HEK293 (cell line): ENCODE measurements at regions not wholly inside any gene's neighbourhood (a gene's known extent, or its start where the extent isn't known, plus 50 kb on each side); places are given as distances from the start of the nearest gene placed in this dataset.
"Not testable (repeated sequence)": the region's sequence is repeated elsewhere in the genome, so short reads cannot be mapped to it uniquely, and the experiment has no call there.

ENCODE experiments used
- CTCF ChIA-PET: fragments of 350-600 bp; formaldehyde crosslinking; extraction: SDS; loops from one replicate; lab custom pipeline; 2021; ENCODE audit warnings: antibody characterized with exemption; lab: Yijun Ruan, JAX
- POLR2A ChIA-PET: fragments of 300-600 bp; formaldehyde crosslinking; extraction: SDS; loops from one replicate; lab custom pipeline; 2020; ENCODE audit warnings: antibody characterized with exemption, inconsistent platforms; lab: Yijun Ruan, JAX
- H3K27ac ChIP-seq: fragments of 200-500 bp; sonication (Bioruptor generic); 2 replicates; pipeline ENCODE4 v1.5.1; 2014; ENCODE audit warnings: low read depth, low read length, control low read depth, inconsistent platforms; ENCODE audit errors: extremely low read depth
- H3K36me3 ChIP-seq, 2 experiments: fragments of 200-500 bp in 1 of 2; sonication (Bioruptor generic) in 1 of 2; 1 replicate in 1 of 2; 2 replicates in 1 of 2; pipeline ENCODE4 v1.5.1; 2014 to 2017; ENCODE audit warnings: inconsistent platforms in 2 of 2, low read length in 2 of 2; ENCODE audit not compliant: control insufficient read depth in 2 of 2, insufficient read depth in 1 of 2
- H3K4me1 ChIP-seq: fragments of 200-500 bp; sonication (Bioruptor generic); 2 replicates; pipeline ENCODE4 v1.5.1; 2014; ENCODE audit warnings: mild to moderate bottlenecking, low read length, inconsistent platforms; ENCODE audit not compliant: control insufficient read depth, insufficient read depth
- H3K4me3 ChIP-seq: 2 replicates; pipeline ENCODE4 v1.5.1; 2011; ENCODE audit warnings: low read depth, mild to moderate bottlenecking, control low read depth, low read length, moderate library complexity
- H3K9me3 ChIP-seq: fragments of 200-500 bp; sonication (Bioruptor generic); 2 replicates; pipeline ENCODE4 v1.5.1; 2014; ENCODE audit warnings: low read depth, low read length, inconsistent platforms; ENCODE audit not compliant: control insufficient read depth, insufficient read depth
- BCL11B ChIP-seq: fragments of 450-650 bp; formaldehyde crosslinking; IDR thresholded peaks from 2 replicates; pipeline ENCODE4 v1.5.1; 2016; ENCODE audit warnings: low read depth, missing biosample characterization, missing genetic modification characterization
- ELK4 ChIP-seq: IDR thresholded peaks from 2 replicates; pipeline ENCODE4 v1.6.1; 2011; ENCODE audit warnings: mild to moderate bottlenecking, low read depth, low read length, borderline replicate concordance
- HOXC10 ChIP-seq: sonication (generic); formaldehyde crosslinking; IDR thresholded peaks from 2 replicates; pipeline ENCODE4 v1.8.1; 2023; ENCODE audit warnings: mild to moderate bottlenecking, missing genetic modification reagents
- KLF7 ChIP-seq: fragments of 450-650 bp; formaldehyde crosslinking; IDR thresholded peaks from 2 replicates; pipeline ENCODE4 v1.5.1; 2016; ENCODE audit warnings: missing biosample characterization, missing genetic modification characterization, borderline replicate concordance
- MEIS1 ChIP-seq: sonication (generic); formaldehyde crosslinking; IDR thresholded peaks from 2 replicates; pipeline ENCODE4 v1.8.1; 2022; ENCODE audit warnings: missing genetic modification reagents, mild to moderate bottlenecking, borderline replicate concordance
- PBX3 ChIP-seq: sonication (generic); formaldehyde crosslinking; IDR thresholded peaks from 2 replicates; pipeline ENCODE4 v1.8.1; 2022; ENCODE audit warnings: mild to moderate bottlenecking, moderate library complexity, missing genetic modification reagents
- SP3 ChIP-seq: fragments of 450-650 bp; formaldehyde crosslinking; IDR thresholded peaks from 2 replicates; pipeline ENCODE4 v1.5.1; 2016; ENCODE audit warnings: missing biosample characterization, missing genetic modification characterization
- ZBTB11 ChIP-seq: fragments of 450-650 bp; formaldehyde crosslinking; conservative IDR thresholded peaks from 2 replicates; pipeline ENCODE4 v1.5.1; 2016; ENCODE audit warnings: low read depth, missing biosample characterization, missing genetic modification characterization
- ZBTB21 ChIP-seq: fragments of 450-650 bp; formaldehyde crosslinking; IDR thresholded peaks from 2 replicates; pipeline ENCODE4 v1.5.1; 2017; ENCODE audit warnings: missing biosample characterization, missing genetic modification characterization
- ZBTB8A ChIP-seq: fragments of 450-650 bp; formaldehyde crosslinking; IDR thresholded peaks from 2 replicates; pipeline ENCODE4 v1.5.1; 2016; ENCODE audit warnings: missing biosample characterization, missing genetic modification characterization
- ZNF140 ChIP-seq: fragments of 450-650 bp; formaldehyde crosslinking; IDR thresholded peaks from 2 replicates; pipeline ENCODE4 v1.5.1; 2016; ENCODE audit warnings: missing biosample characterization, missing genetic modification characterization
- ZNF19 ChIP-seq: fragments of 450-650 bp; formaldehyde crosslinking; IDR thresholded peaks from 2 replicates; pipeline ENCODE4; 2016; ENCODE audit warnings: missing biosample characterization, missing genetic modification characterization, low read depth
- ZNF223 ChIP-seq: fragments of 450-650 bp; formaldehyde crosslinking; IDR thresholded peaks from 2 replicates; pipeline ENCODE4 v1.5.1; 2016; ENCODE audit warnings: missing biosample characterization, missing genetic modification characterization
- ZNF416 ChIP-seq: fragments of 450-650 bp; formaldehyde crosslinking; IDR thresholded peaks from 2 replicates; pipeline ENCODE4 v1.5.1; 2016; ENCODE audit warnings: missing biosample characterization, missing genetic modification characterization
- ZNF518A ChIP-seq: fragments of 450-650 bp; formaldehyde crosslinking; conservative IDR thresholded peaks from 2 replicates; pipeline ENCODE4 v1.5.1; 2016; ENCODE audit warnings: low read depth, missing biosample characterization, missing genetic modification characterization
- ZNF776 ChIP-seq: fragments of 450-650 bp; formaldehyde crosslinking; IDR thresholded peaks from 2 replicates; pipeline ENCODE4 v1.5.0; 2017; ENCODE audit warnings: missing biosample characterization, missing genetic modification characterization, borderline replicate concordance
- ZNF791 ChIP-seq: fragments of 450-650 bp; formaldehyde crosslinking; IDR thresholded peaks from 2 replicates; pipeline ENCODE4 v1.5.1; 2016; ENCODE audit warnings: missing biosample characterization, missing genetic modification characterization
- ZXDB ChIP-seq: fragments of 450-650 bp; formaldehyde crosslinking; IDR thresholded peaks from 2 replicates; pipeline ENCODE4 v1.5.1; 2016; ENCODE audit warnings: missing biosample characterization, missing genetic modification characterization

- Histone ChIP-seq H3K4me1 (no peaks in the 10 kb centered on the region), H3K9me3 (no peaks in the 10 kb centered on the region)
- TF ChIP-seq BCL11B (tag by site-specific recombination) (no peak), MEIS1 (CRISPR knock-in tag) (no peak), ZNF19 (no peak), ELK4 (no peak), SP3 (tag by site-specific recombination) (no peak), ZNF140 (tag by site-specific recombination) (no peak), ZNF416 (tag by site-specific recombination) (no peak), ZBTB8A (tag by site-specific recombination) (no peak), PBX3 (CRISPR knock-in tag) (no peak), ZNF791 (tag by site-specific recombination) (no peak), ZBTB21 (tag by site-specific recombination) (no peak), ZNF518A (no peak)
- TF ChIP-seq, all 188 proteins: peak for 0
- POLR2A ChIA-PET: no interaction called here
- H3K4me3 ChIP-seq: no peak overlapping the region
- CTCF ChIA-PET: no interaction called here
- H3K27ac ChIP-seq: no peak overlapping the region
- no peaks in the 10 kb centered on the region for H3K36me3 ChIP-seq
These were observed 54.4 kb upstream of the LGR5 start for GRCh38 chr12:71385155-71385554.

GRCh38 chr12:71376711-71377355 lies 62.8 kb upstream of the LGR5 start:
- H3K36me3 ChIP-seq, H3K4me1 ChIP-seq, POLR2A ChIA-PET, CTCF ChIA-PET, H3K27ac ChIP-seq, H3K4me3 ChIP-seq, H3K9me3 ChIP-seq: not testable (repeated sequence)

GRCh38 chr12:71371122-71371521 lies 68.5 kb upstream of the LGR5 start:
- no peak overlapping the region for H3K27ac ChIP-seq
- H3K36me3 ChIP-seq: no peaks in the 10 kb centered on the region
- ChIA-PET POLR2A (no interaction called here), CTCF (interaction anchor here (0.7 to 1.1 kb wide), 2 partner anchors 32 to 261 kb away, joined by 3 to 4 read pairs; no protein-coding TSS in a partner anchor)
- H3K4me1 ChIP-seq: no peaks in the 10 kb centered on the region
- H3K9me3 ChIP-seq: no peaks in the 10 kb centered on the region
- no peak overlapping the region for H3K4me3 ChIP-seq
- TF ChIP-seq ZNF223 (tag by site-specific recombination) (no peak), HOXC10 (CRISPR knock-in tag) (no peak), ZNF776 (tag by site-specific recombination) (no peak), KLF7 (tag by site-specific recombination) (no peak), ZBTB11 (tag by site-specific recombination) (no peak), PBX3 (CRISPR knock-in tag) (no peak), ZXDB (no peak)
